H9 (cell line): ENCODE measurements at regions not wholly inside any gene's neighbourhood (a gene's known extent, or its start where the extent isn't known, plus 50 kb on each side); places are given as distances from the start of the nearest gene placed in this dataset.

Experiments
- DNase-seq: peaks from one replicate; pipeline ENCODE4 v3.0.0-alpha.2; 2017
- H2AFZ ChIP-seq: one replicate; pipeline ENCODE4 v1.6.1; 2013; ENCODE audit warnings: mild to moderate bottlenecking, low read length, control low read depth, moderate library complexity
- H2AK5ac ChIP-seq: 2 replicates; pipeline ENCODE4 v1.6.1; 2013; ENCODE audit warnings: low read length, control low read depth, mixed read lengths; ENCODE audit not compliant: insufficient read length
- H2BK120ac ChIP-seq: one replicate; pipeline ENCODE4 v1.6.1; 2013; ENCODE audit warnings: low read depth, mild to moderate bottlenecking, low read length, control low read depth, inconsistent platforms; ENCODE audit not compliant: poor library complexity, severe bottlenecking
- H2BK12ac ChIP-seq: 2 replicates; pipeline ENCODE4 v1.6.1; 2013; ENCODE audit warnings: low read length, control low read depth, mixed read lengths, low read depth; ENCODE audit not compliant: insufficient read length
- H2BK15ac ChIP-seq: 2 replicates; pipeline ENCODE4 v1.6.1; 2013; ENCODE audit warnings: low read depth, low read length, control low read depth
- H2BK20ac ChIP-seq: one replicate; pipeline ENCODE4 v1.6.1; 2013; ENCODE audit warnings: low read depth, mild to moderate bottlenecking, low read length, control low read depth, inconsistent platforms; ENCODE audit not compliant: poor library complexity, severe bottlenecking
- H2BK5ac ChIP-seq: 2 replicates; pipeline ENCODE4 v1.6.1; 2013; ENCODE audit warnings: low read length, control low read depth, mixed read lengths; ENCODE audit not compliant: insufficient read length
- H3K14ac ChIP-seq: 2 replicates; pipeline ENCODE4 v1.6.1; 2013; ENCODE audit warnings: low read length, control low read depth; ENCODE audit not compliant: insufficient read depth
- H3K18ac ChIP-seq: 2 replicates; pipeline ENCODE4 v1.6.1; 2013; ENCODE audit warnings: low read depth, mild to moderate bottlenecking, mixed read lengths, low read length, control low read depth; ENCODE audit not compliant: insufficient read length
- H3K23ac ChIP-seq: 2 replicates; pipeline ENCODE4 v1.6.1; 2013; ENCODE audit warnings: low read length, control low read depth, mixed read lengths, low read depth; ENCODE audit not compliant: insufficient read length
- H3K23me2 ChIP-seq: 2 replicates; pipeline ENCODE4 v1.6.1; 2013; ENCODE audit warnings: low read depth, mild to moderate bottlenecking, mixed read lengths, low read length, control low read depth; ENCODE audit not compliant: insufficient read length, poor library complexity, severe bottlenecking
- H3K27ac ChIP-seq: 2 replicates; pipeline ENCODE4 v1.5.1; 2013; ENCODE audit warnings: low read length, control low read depth, mixed read lengths, low read depth; ENCODE audit not compliant: insufficient read length
- H3K27me3 ChIP-seq: 2 replicates; pipeline ENCODE4 v1.6.1; 2013; ENCODE audit warnings: low read length, control low read depth, inconsistent platforms; ENCODE audit not compliant: insufficient read depth
- H3K4ac ChIP-seq: 2 replicates; pipeline ENCODE4 v1.6.1; 2013; ENCODE audit warnings: low read depth, mild to moderate bottlenecking, control low read depth, inconsistent platforms, low read length, moderate library complexity
- H3K4me1 ChIP-seq: 2 replicates; pipeline ENCODE4 v1.6.1; 2013; ENCODE audit warnings: low read length, control low read depth, inconsistent platforms; ENCODE audit not compliant: insufficient read depth
- H3K4me2 ChIP-seq: 2 replicates; pipeline ENCODE4 v1.6.1; 2013; ENCODE audit warnings: low read length, control low read depth, mixed read lengths; ENCODE audit not compliant: insufficient read length, insufficient read depth
- H3K56ac ChIP-seq: 2 replicates; pipeline ENCODE4 v1.6.1; 2013; ENCODE audit warnings: low read depth, mild to moderate bottlenecking, mixed read lengths, low read length, control low read depth; ENCODE audit not compliant: insufficient read length
- H3K79me1 ChIP-seq: 2 replicates; pipeline ENCODE4 v1.6.1; 2013; ENCODE audit warnings: low read depth, mild to moderate bottlenecking, moderate library complexity, low read length, control low read depth, inconsistent platforms; ENCODE audit not compliant: insufficient read depth, poor library complexity, severe bottlenecking
- H3K79me2 ChIP-seq: 2 replicates; pipeline ENCODE4 v1.6.1; 2013; ENCODE audit warnings: low read length, control low read depth, inconsistent platforms; ENCODE audit not compliant: insufficient read depth
- H3K9ac ChIP-seq: 2 replicates; pipeline ENCODE4 v1.6.1; 2013; ENCODE audit warnings: low read length, control low read depth, mixed read lengths; ENCODE audit not compliant: insufficient read length; ENCODE audit errors: extremely low read depth
- H3K9me3 ChIP-seq: one replicate; pipeline ENCODE4 v1.6.1; 2013; ENCODE audit warnings: low read depth, low read length, inconsistent platforms; ENCODE audit not compliant: control insufficient read depth
- H3T11ph ChIP-seq: one replicate; pipeline ENCODE4 v1.6.1; 2013; ENCODE audit warnings: mild to moderate bottlenecking, low read length, control low read depth, inconsistent platforms
- H4K20me1 ChIP-seq: one replicate; pipeline ENCODE4 v1.6.1; 2013; ENCODE audit not compliant: control insufficient read depth, insufficient read length, insufficient read depth
- H4K5ac ChIP-seq: 2 replicates; pipeline ENCODE4 v1.6.1; 2013; ENCODE audit warnings: low read depth, mild to moderate bottlenecking, mixed read lengths, low read length, control low read depth; ENCODE audit not compliant: insufficient read length
- H4K8ac ChIP-seq: replicated peaks from 2 replicates; pipeline ENCODE4 v1.6.1; 2013; ENCODE audit warnings: low read length, control low read depth, mixed read lengths, low read depth; ENCODE audit not compliant: insufficient read length
- H4K91ac ChIP-seq: 2 replicates; pipeline ENCODE4 v1.6.1; 2013; ENCODE audit warnings: low read depth, mild to moderate bottlenecking, moderate library complexity, mixed read lengths, low read length, control low read depth; ENCODE audit not compliant: insufficient read length
- H3K27ac Mint-ChIP-seq, 3 experiments: 2 replicates in 2 of 3; 3 replicates in 1 of 3; pipeline ENCODE4 v1.8.0; 2020 to 2021; ENCODE audit warnings: mixed read lengths in 3 of 3, mild to moderate bottlenecking in 1 of 3, moderate library complexity in 1 of 3
- H3K27me3 Mint-ChIP-seq: 2 replicates; pipeline ENCODE4 v1.8.0; 2021; ENCODE audit warnings: low read depth, mild to moderate bottlenecking, moderate library complexity, mixed read lengths
- H3K36me3 Mint-ChIP-seq, 3 experiments: 2 replicates in 2 of 3; 3 replicates in 1 of 3; pipeline ENCODE4 v1.8.0; 2020 to 2021; ENCODE audit warnings: low read depth in 3 of 3, mixed read lengths in 3 of 3; ENCODE audit not compliant: insufficient read depth in 1 of 3
- H3K4me1 Mint-ChIP-seq, 2 experiments: 2 replicates each; pipeline ENCODE4 v1.8.0; 2020; ENCODE audit warnings: mixed read lengths in 2 of 2
- H3K4me3 Mint-ChIP-seq, 2 experiments: 2 replicates in 1 of 2; 3 replicates in 1 of 2; pipeline ENCODE4 v1.8.0; 2020 to 2021; ENCODE audit warnings: mild to moderate bottlenecking in 2 of 2, mixed read lengths in 2 of 2, moderate library complexity in 1 of 2
- H3K9me3 Mint-ChIP-seq, 2 experiments: 2 replicates in 1 of 2; 3 replicates in 1 of 2; pipeline ENCODE4 v1.8.0; 2020; ENCODE audit warnings: mild to moderate bottlenecking in 2 of 2, mixed read lengths in 2 of 2, moderate library complexity in 1 of 2
- CTCF ChIP-seq: fragments of 200-600 bp; sonication (generic); conservative IDR thresholded peaks from 3 replicates; pipeline ENCODE4 v1.8.0; 2021; ENCODE audit warnings: antibody characterized with exemption, mild to moderate bottlenecking
- WGBS: extraction: QIAGEN DNeasy Blood & Tissue Kit; methylation state at CpG from one replicate; pipeline ENCODE4 v1.1.7; 2013; ENCODE audit warnings: missing lambda C conversion rate, low lambda C conversion rate, mixed read lengths; ENCODE audit not compliant: insufficient read length; ENCODE audit errors: extremely low coverage; 5-methylcytosine and 5-hydroxymethylcytosine counted together

GRCh38 chr4:4605849-4606248 lies 64.0 kb upstream of the STX18 start:
- Mint-ChIP-seq H3K9me3 (no peaks in the 10 kb centered on the region), H3K27ac (no peak overlapping the region; a peak in 1 of 7 replicates), H3K4me1 (peaks cover 29 to 44% of the 10 kb centered on the region in 2 experiments), H3K27me3 (peaks cover 15% of the 10 kb centered on the region), H3K4me3 (no peak overlapping the region), H3K36me3 (peaks cover 0 to 11% (median 0%) of the 10 kb centered on the region in 3 experiments; a peak in 4 of 7 replicates)
- WGBS: no CpG with 5 or more reads among the region's 2 CpGs
- H4K5ac ChIP-seq: no peak overlapping the region
- no peak overlapping the region for H3K4ac ChIP-seq
- no peaks in the 10 kb centered on the region for H3K9me3 ChIP-seq
- no peak overlapping the region for H3K23ac ChIP-seq
- no peak overlapping the region for H3K56ac ChIP-seq
- no peak overlapping the region for H3K14ac ChIP-seq
- H3K23me2 ChIP-seq: no peaks in the 10 kb centered on the region
- H3K4me1 ChIP-seq: peaks cover 2% of the 10 kb centered on the region; the same call in 1 of the 2 replicates
- no peak for TF ChIP-seq CTCF
- no peaks in the 10 kb centered on the region for H4K20me1 ChIP-seq
- H3K79me1 ChIP-seq: no peaks in the 10 kb centered on the region
- H2AFZ ChIP-seq: no peak overlapping the region
- H2BK12ac ChIP-seq: no peak overlapping the region
- no peak overlapping the region for H3K4me2 ChIP-seq
- H2BK15ac ChIP-seq: no peak overlapping the region
- no peak overlapping the region for H2BK120ac ChIP-seq
- H3K18ac ChIP-seq: no peak overlapping the region
- no peak overlapping the region for H4K8ac ChIP-seq
- no peak overlapping the region for H3T11ph ChIP-seq
- H2AK5ac ChIP-seq: no peak overlapping the region
- no peak overlapping the region for H2BK20ac ChIP-seq
- no peak overlapping the region for H2BK5ac ChIP-seq
- no peak overlapping the region for H3K27ac ChIP-seq
- H3K9ac ChIP-seq: no peak overlapping the region
- no peak overlapping the region for H4K91ac ChIP-seq
- no peaks in the 10 kb centered on the region; the same call in 1 of the 2 replicates for H3K27me3 ChIP-seq
- DNase-seq: no peak
- no peaks in the 10 kb centered on the region for H3K79me2 ChIP-seq
